Cardiac muscle cell (in vitro differentiated cells and primary cell): ENCODE measurements at regions not wholly inside any gene's neighbourhood (a gene's known extent, or its start where the extent isn't known, plus 50 kb on each side); places are given as distances from the start of the nearest gene placed in this dataset.

Source experiments
- DNase-seq, 2 donors: peaks; one replicate each; pipeline versions ENCODE4 v3.0.0 to v3.0.0-alpha.2; 2010 to 2017; ENCODE audit warnings: low read depth in 1 of 2, low spot score in 1 of 2
- H3K27ac ChIP-seq: fragments of 200-600 bp; sonication (generic); 2 replicates; pipeline ENCODE4 v1.5.1; 2016
- H3K27me3 ChIP-seq: fragments of 200-600 bp; sonication (generic); 2 replicates; pipeline ENCODE4 v1.6.0; 2016; ENCODE audit warnings: control low read depth
- H3K36me3 ChIP-seq: fragments of 200-600 bp; sonication (generic); 2 replicates; pipeline ENCODE4 v1.5.1; 2016; ENCODE audit warnings: control low read depth
- H3K4me1 ChIP-seq: fragments of 200-600 bp; sonication (generic); 2 replicates; pipeline ENCODE4 v1.8.1; 2017; ENCODE audit warnings: low read depth, mild to moderate bottlenecking, mixed run types
- H3K4me3 ChIP-seq: fragments of 200-600 bp; sonication (generic); 2 replicates; pipeline ENCODE4 v1.5.1; 2016; ENCODE audit warnings: mild to moderate bottlenecking
- H3K9me3 ChIP-seq: fragments of 200-600 bp; sonication (generic); 2 replicates; pipeline ENCODE4 v1.5.1; 2017; ENCODE audit warnings: low read depth, mild to moderate bottlenecking, control low read depth
- TF ChIP-seq, protein P1 (sequence below): IDR thresholded peaks from 2 replicates; pipeline ENCODE4 v1.5.1; 2012; ENCODE audit warnings: low read depth, mild to moderate bottlenecking, low read length

DNA sequence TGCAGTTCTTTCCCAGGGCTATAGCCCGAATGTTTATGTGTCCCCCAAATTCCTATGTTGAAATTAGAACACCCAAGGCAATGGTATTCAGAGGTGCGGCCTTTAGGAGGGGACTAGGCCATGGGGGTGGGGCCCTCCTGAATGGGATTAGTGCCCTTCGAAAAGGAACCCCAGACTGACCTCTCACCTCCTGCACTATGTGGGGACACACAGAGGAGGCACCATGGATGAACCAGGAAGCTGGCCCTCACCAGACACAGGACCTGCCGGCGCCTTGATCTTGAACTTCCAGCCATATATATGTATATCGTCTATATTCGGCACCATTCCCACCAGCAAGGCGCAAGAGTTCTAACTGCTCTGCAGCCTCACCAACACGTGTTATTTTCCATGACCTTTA lies 101.5 kb upstream of the BHLHE23 start:
- Histone ChIP-seq H3K4me1 (no peaks in the 10 kb centered on the region), H3K27me3 (peaks cover 21% of the 10 kb centered on the region), H3K9me3 (no peaks in the 10 kb centered on the region), H3K27ac (no peak overlapping the region), H3K36me3 (no peaks in the 10 kb centered on the region), H3K4me3 (no peak overlapping the region)
- no peak for DNase-seq
- TF ChIP-seq, protein P1, sequence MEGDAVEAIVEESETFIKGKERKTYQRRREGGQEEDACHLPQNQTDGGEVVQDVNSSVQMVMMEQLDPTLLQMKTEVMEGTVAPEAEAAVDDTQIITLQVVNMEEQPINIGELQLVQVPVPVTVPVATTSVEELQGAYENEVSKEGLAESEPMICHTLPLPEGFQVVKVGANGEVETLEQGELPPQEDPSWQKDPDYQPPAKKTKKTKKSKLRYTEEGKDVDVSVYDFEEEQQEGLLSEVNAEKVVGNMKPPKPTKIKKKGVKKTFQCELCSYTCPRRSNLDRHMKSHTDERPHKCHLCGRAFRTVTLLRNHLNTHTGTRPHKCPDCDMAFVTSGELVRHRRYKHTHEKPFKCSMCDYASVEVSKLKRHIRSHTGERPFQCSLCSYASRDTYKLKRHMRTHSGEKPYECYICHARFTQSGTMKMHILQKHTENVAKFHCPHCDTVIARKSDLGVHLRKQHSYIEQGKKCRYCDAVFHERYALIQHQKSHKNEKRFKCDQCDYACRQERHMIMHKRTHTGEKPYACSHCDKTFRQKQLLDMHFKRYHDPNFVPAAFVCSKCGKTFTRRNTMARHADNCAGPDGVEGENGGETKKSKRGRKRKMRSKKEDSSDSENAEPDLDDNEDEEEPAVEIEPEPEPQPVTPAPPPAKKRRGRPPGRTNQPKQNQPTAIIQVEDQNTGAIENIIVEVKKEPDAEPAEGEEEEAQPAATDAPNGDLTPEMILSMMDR, result no peak

DNA sequence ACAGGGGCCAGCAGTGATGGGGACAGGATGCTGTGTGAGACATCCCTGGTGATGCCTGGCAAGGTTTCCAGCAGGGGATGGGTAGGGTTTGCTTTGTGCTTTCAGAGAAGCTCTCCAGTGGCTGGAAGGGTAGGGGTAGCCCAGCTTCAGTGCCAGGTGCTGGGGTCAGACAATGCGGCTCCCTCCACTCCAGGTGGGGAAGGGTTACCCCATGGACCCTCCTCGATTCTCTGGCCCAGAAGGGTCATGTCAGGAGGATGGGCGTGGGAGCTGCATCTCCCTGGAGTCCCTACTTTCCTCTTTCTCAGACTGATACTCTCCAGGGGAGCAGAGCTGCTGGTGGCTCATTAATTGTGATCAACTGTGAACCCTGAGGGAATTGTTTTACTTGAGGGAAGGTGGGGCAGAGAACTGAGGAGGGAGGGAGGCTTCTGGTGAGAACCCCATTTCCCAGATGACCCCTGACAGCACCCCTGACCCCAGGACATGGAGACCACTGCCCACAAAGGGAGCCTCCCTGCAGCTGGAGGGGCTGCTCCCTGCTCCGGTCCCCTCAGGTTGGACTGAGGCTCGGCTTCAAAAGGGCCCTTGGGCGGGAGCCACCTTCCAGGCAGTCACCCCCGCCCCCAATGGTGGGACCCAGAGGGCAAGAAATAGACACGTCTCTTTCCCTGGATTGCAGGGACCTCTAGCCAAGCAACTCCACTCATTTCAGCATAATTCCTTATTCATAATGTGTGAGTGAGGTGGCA lies 100.9 kb upstream of the BHLHE23 start:
- Histone ChIP-seq H3K4me1 (no peaks in the 10 kb centered on the region), H3K27ac (no peak overlapping the region), H3K9me3 (no peaks in the 10 kb centered on the region), H3K4me3 (no peak overlapping the region), H3K36me3 (no peaks in the 10 kb centered on the region), H3K27me3 (peaks cover 26% of the 10 kb centered on the region)
- TF ChIP-seq, protein P1, result no peak
- DNase-seq, result no peak

DNA sequence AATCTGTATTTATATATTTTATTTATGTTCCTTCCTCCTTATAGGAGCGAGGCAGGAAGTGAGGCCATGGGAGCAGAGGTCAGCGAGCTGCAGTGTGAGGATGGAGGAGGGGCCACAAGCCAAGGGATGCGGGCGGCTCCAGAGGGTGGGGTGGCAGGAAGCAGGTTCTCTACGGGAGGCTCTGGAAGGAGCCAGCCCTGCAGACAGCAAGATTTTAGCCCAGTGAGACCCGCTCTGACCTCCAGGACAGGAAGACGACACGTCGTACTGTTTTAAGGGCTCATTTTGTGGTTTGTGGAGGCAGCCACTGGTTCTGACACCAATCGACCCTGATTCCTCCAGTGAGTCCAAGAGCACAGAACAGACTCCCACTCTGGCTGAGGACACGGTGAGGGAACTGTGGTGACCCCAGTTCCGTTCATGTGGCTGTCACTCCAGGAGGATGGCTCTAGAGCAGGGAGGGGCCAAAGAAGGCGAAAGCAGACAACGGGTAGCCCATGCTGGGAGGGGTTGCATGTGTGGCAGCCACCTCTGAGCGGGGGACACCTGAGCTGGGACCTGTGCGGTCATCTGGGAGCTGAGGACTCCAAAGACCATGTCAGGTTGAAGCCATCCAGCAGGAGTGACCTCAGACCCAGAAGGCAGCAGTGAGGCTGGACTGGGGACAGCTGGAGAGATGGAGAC lies 100.1 kb upstream of the BHLHE23 start:
- peaks cover 4% of the 10 kb centered on the region for H3K4me1 ChIP-seq
- no peaks in the 10 kb centered on the region for H3K9me3 ChIP-seq
- no peak overlapping the region for H3K27ac ChIP-seq
- H3K36me3 ChIP-seq, result no peaks in the 10 kb centered on the region
- no peak for DNase-seq
- H3K4me3 ChIP-seq, result no peak overlapping the region
- peaks cover 31% of the 10 kb centered on the region for H3K27me3 ChIP-seq
- TF ChIP-seq, protein P1, result no peak

DNA sequence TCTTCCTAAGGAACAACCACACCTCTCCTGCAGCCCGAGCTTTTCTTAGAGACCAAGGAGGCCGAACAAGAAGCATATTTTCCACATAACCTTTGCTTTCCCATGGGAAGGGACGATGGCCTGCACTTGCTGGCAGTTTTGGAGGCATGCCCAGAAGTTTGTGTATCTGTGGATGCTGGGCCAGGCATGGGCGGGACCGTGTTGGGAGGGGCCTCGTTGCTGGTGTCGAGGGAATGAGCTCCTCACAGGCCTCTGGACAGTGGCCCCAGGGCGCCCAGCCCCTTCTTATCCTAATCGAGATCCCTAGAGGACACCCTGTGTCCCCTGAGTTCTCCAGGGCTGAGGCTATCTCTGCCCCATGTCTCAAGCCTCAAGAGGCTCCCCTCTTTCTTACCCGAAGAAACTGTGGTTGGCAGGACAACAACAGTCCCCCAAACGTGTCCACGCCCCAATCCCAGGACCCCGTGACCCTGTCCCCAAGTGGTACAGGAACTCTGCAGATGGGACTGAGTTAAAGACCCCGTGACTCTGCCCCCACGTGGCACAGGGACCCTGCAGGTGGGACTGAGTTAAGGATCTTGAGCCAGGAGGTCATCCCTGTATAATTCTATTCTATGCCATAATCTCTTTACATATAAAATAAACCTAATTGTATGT lies 99.5 kb upstream of the BHLHE23 start:
- peaks cover 6% of the 10 kb centered on the region for H3K4me1 ChIP-seq
- H3K4me3 ChIP-seq, result no peak overlapping the region
- peak in 1 of 2 donors; percentile 16 for DNase-seq
- TF ChIP-seq, protein P1, result no peak
- H3K27me3 ChIP-seq, result peaks cover 38% of the 10 kb centered on the region
- H3K36me3 ChIP-seq, result no peaks in the 10 kb centered on the region
- no peak overlapping the region for H3K27ac ChIP-seq
- H3K9me3 ChIP-seq, result no peaks in the 10 kb centered on the region

DNA sequence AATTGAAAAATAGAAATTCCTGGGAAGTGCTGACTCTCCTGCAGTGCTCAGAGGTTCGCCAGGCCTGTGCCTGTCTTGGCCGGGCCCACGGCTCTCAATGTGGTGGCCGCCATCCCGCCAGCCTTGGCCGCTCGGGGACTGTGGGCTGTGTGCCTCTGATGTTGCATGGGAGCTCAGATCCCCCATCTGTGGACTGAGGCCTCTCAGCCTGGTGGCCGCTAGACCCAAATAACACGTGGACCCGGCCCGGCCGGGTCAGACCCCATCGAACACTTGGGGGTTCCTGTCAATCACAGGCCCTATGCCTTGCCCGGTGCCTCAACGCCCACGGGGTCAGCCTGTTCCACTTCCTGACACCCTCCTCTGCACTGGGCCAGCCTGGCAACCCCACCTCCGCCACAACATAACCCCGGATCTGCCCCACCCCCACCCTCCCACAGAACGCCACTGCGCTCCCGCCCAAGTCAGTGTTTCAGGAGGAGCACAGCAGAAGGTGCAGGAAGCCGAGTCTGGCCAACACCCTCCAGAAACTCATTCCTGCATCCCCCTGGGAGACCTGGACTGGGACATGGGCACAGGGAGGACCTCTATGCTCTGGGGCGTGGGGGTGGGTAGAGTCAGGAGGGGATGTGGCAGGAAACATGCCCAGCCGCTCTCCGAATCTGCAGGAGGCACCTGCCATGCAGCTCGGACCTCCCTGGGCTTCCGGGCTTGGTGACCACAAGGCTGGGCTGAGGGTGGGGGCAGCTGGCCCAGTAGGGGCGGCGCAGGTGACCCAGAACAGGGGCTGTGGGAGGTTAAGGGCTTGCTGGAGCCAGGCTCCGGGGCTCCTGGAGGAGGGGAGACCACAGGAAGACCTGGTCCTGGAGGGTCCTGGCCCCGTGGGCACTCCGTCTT lies 98.7 kb upstream of the BHLHE23 start:
- Histone ChIP-seq H3K27me3 (peaks cover 45% of the 10 kb centered on the region), H3K27ac (no peak overlapping the region), H3K4me1 (peaks cover 6% of the 10 kb centered on the region), H3K9me3 (no peaks in the 10 kb centered on the region), H3K4me3 (no peak overlapping the region), H3K36me3 (no peaks in the 10 kb centered on the region)
- TF ChIP-seq, protein P1, result no peak
- DNase-seq, result no peak
